Hepatocyte (in vitro differentiated cells): ENCODE measurements at regions not wholly inside any gene's neighbourhood (a gene's known extent, or its start where the extent isn't known, plus 50 kb on each side); places are given as distances from the start of the nearest gene placed in this dataset.

Experiments
- DNase-seq: peaks from one replicate; pipeline ENCODE4 v3.0.0-alpha.2; 2016; ENCODE audit warnings: low spot score
- H2AFZ ChIP-seq: fragments of 200-600 bp; sonication (generic); 2 replicates; pipeline ENCODE4 v1.6.0; 2016; ENCODE audit warnings: antibody characterized with exemption, mild to moderate bottlenecking
- H3K27ac ChIP-seq: fragments of 200-600 bp; sonication (generic); 2 replicates; pipeline ENCODE4 v1.5.1; 2016; ENCODE audit warnings: mild to moderate bottlenecking
- H3K27me3 ChIP-seq: fragments of 200-600 bp; sonication (generic); 2 replicates; pipeline ENCODE4 v1.6.1; 2016
- H3K36me3 ChIP-seq: fragments of 200-600 bp; sonication (generic); replicated peaks from 2 replicates; pipeline ENCODE4 v1.5.1; 2016; ENCODE audit warnings: low read depth; ENCODE audit not compliant: insufficient read depth
- H3K4me1 ChIP-seq: fragments of 200-600 bp; sonication (generic); 2 replicates; pipeline ENCODE4 v1.5.1; 2016; ENCODE audit warnings: mild to moderate bottlenecking, moderate library complexity; ENCODE audit not compliant: insufficient read depth
- H3K4me2 ChIP-seq: fragments of 200-600 bp; sonication (generic); 2 replicates; pipeline ENCODE4 v1.6.0; 2016
- H3K4me3 ChIP-seq: fragments of 200-600 bp; sonication (generic); 2 replicates; pipeline ENCODE4 v1.5.1; 2016; ENCODE audit warnings: mild to moderate bottlenecking
- H3K79me2 ChIP-seq: fragments of 200-600 bp; sonication (generic); 2 replicates; pipeline ENCODE4 v1.6.0; 2017; ENCODE audit warnings: mild to moderate bottlenecking
- H3K9me2 ChIP-seq: fragments of 200-600 bp; sonication (generic); replicated peaks from 2 replicates; pipeline ENCODE4 v1.6.0; 2017; ENCODE audit warnings: mild to moderate bottlenecking; ENCODE audit not compliant: insufficient read depth
- H3K9me3 ChIP-seq: fragments of 200-600 bp; sonication (generic); 2 replicates; pipeline ENCODE4 v1.5.1; 2016; ENCODE audit warnings: low read depth, mild to moderate bottlenecking
- H4K20me1 ChIP-seq: fragments of 200-600 bp; sonication (generic); 2 replicates; pipeline ENCODE4 v1.6.0; 2016; ENCODE audit warnings: mild to moderate bottlenecking; ENCODE audit not compliant: insufficient read depth, poor library complexity, severe bottlenecking
- CTCF ChIP-seq: fragments of 200-600 bp; sonication (generic); IDR thresholded peaks from 2 replicates; pipeline ENCODE4 v1.5.1; 2016; ENCODE audit warnings: antibody characterized with exemption, mild to moderate bottlenecking; ENCODE audit not compliant: poor library complexity
- EZH2 ChIP-seq: fragments of 200-600 bp; sonication (generic); IDR thresholded peaks from 2 replicates; pipeline ENCODE4 v1.6.1; 2016; ENCODE audit warnings: antibody characterized with exemption, mild to moderate bottlenecking, borderline replicate concordance
- EZH2phosphoT487 ChIP-seq: fragments of 200-600 bp; sonication (generic); IDR thresholded peaks from one replicate; pipeline ENCODE4 v1.6.1; 2018; ENCODE audit warnings: antibody characterized with exemption, mild to moderate bottlenecking, low read depth, moderate library complexity; ENCODE audit not compliant: unreplicated experiment, severe bottlenecking
- WGBS: methylation state at CpG from one replicate; pipeline ENCODE4 v1.1.6; 2016; ENCODE audit warnings: low lambda C conversion rate; ENCODE audit errors: missing lambda C conversion rate; 5-methylcytosine and 5-hydroxymethylcytosine counted together

DNA sequence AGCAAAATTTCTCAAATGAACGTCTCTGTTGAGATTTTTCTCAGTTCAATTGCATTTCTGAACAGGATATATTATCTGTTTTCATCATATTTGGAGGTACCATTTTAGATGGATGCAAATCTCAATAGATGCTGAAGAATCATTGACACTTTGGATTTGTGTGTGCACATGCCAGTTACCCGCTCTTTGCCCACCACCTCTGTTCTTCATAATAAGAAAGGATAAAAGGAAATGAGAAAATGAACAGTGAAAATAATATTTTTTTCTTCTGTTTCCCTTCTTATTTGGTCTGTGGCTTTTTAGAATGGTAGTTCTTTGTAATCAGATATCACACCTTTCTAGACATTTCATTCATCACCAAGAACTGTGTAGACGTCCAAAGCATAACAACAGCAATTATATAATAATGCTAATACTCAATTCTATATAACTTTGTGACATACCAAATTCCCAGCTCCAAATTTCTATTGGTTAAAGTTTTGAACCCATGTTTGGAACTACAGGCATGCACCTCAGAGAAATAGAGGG is 256.7 kb upstream of the SATB1 start:
- no peaks in the 10 kb centered on the region for H3K9me2 ChIP-seq
- no peak for DNase-seq

GRCh38 chr3:18680758-18681157 is 255.6 kb upstream of the SATB1 start:
- H3K27me3 ChIP-seq, result no peaks in the 10 kb centered on the region
- no peaks in the 10 kb centered on the region for H3K9me2 ChIP-seq
- no peaks in the 10 kb centered on the region for H3K79me2 ChIP-seq
- WGBS, result 83% methylated on average over 3 of the region's 3 CpGs
- no peaks in the 10 kb centered on the region for H3K9me3 ChIP-seq
- H3K36me3 ChIP-seq, result no peaks in the 10 kb centered on the region
- no peaks in the 10 kb centered on the region for H3K4me1 ChIP-seq
- no peak for TF ChIP-seq EZH2
- no peak for TF ChIP-seq EZH2phosphoT487
- TF ChIP-seq CTCF, result no peak
- no peak overlapping the region for H3K27ac ChIP-seq
- no peak for DNase-seq
- H3K4me3 ChIP-seq, result no peak overlapping the region
- no peak overlapping the region for H2AFZ ChIP-seq
- H3K4me2 ChIP-seq, result no peak overlapping the region
- no peaks in the 10 kb centered on the region for H4K20me1 ChIP-seq

More for the DNA sequence above, 256.7 kb upstream of the SATB1 start:
- Histone ChIP-seq H3K4me2 (no peak overlapping the region), H2AFZ (no peak overlapping the region), H3K9me3 (no peaks in the 10 kb centered on the region), H3K4me3 (no peak overlapping the region), H4K20me1 (no peaks in the 10 kb centered on the region), H3K79me2 (no peaks in the 10 kb centered on the region), H3K4me1 (no peaks in the 10 kb centered on the region), H3K27me3 (no peaks in the 10 kb centered on the region), H3K27ac (no peak overlapping the region), H3K36me3 (no peaks in the 10 kb centered on the region)
- 83% methylated on average over 3 of the region's 3 CpGs for WGBS
- no peak for TF ChIP-seq CTCF
- TF ChIP-seq EZH2phosphoT487, result no peak
- no peak for TF ChIP-seq EZH2

- H3K79me2 ChIP-seq, result no peaks in the 10 kb centered on the region
- H3K4me3 ChIP-seq, result no peak overlapping the region
- no peaks in the 10 kb centered on the region for H3K9me2 ChIP-seq
- H4K20me1 ChIP-seq, result no peaks in the 10 kb centered on the region
- H3K9me3 ChIP-seq, result no peaks in the 10 kb centered on the region
- no peaks in the 10 kb centered on the region for H3K36me3 ChIP-seq
- no peak for TF ChIP-seq EZH2phosphoT487
- TF ChIP-seq EZH2, result no peak
- TF ChIP-seq CTCF, result no peak
- H2AFZ ChIP-seq, result no peak overlapping the region
- DNase-seq, result no peak
- H3K4me1 ChIP-seq, result no peaks in the 10 kb centered on the region
- 70% methylated on average over 4 of the region's 4 CpGs for WGBS
- no peak overlapping the region for H3K4me2 ChIP-seq
- H3K27ac ChIP-seq, result no peak overlapping the region
- no peaks in the 10 kb centered on the region for H3K27me3 ChIP-seq
Measured at GRCh38 chr3:18679238-18679637, 254.1 kb upstream of the SATB1 start.

DNA sequence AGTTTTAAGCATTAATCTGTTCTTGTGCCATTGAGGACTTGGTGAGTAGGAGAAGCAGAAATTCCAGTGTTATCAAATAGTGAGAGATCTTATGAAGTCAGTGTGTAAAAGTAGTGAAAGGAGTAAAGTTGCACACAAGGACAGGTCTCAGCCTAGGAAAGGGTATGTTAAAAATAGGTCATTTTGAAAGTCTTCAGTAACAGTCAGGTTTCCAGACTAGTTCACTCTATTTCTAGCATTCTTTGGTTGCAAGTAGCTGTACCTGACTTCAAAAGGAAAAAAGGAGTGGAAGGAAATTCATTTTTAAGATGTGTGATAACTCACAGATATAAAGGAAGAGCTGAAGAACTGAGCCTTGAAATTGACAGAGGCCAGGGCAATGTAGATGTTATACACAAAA is 250.1 kb upstream of the SATB1 start:
- H3K36me3 ChIP-seq, result no peaks in the 10 kb centered on the region
- H3K27ac ChIP-seq, result no peak overlapping the region
- H3K9me3 ChIP-seq, result no peaks in the 10 kb centered on the region
- no peaks in the 10 kb centered on the region for H3K9me2 ChIP-seq
- DNase-seq, result no peak
- H3K27me3 ChIP-seq, result no peaks in the 10 kb centered on the region
- no peaks in the 10 kb centered on the region for H3K4me1 ChIP-seq
- no peaks in the 10 kb centered on the region for H4K20me1 ChIP-seq
- H3K4me3 ChIP-seq, result no peak overlapping the region
- H3K4me2 ChIP-seq, result no peak overlapping the region
- no peak overlapping the region for H2AFZ ChIP-seq
- TF ChIP-seq CTCF, result no peak
- no peak for TF ChIP-seq EZH2phosphoT487
- TF ChIP-seq EZH2, result no peak
- no peaks in the 10 kb centered on the region for H3K79me2 ChIP-seq
